Suprapubic skin (tissue), 3 donors: ENCODE measurements at regions not wholly inside any gene's neighbourhood (a gene's known extent, or its start where the extent isn't known, plus 50 kb on each side); places are given as distances from the start of the nearest gene placed in this dataset.

Experiments
- CTCF ChIP-seq, 2 donors: fragments of 200-600 bp in 1 of 2; fragments of 450-650 bp in 1 of 2; sonication (generic) in 1 of 2; IDR thresholded peaks; one replicate each; pipeline ENCODE4 v1.5.1; 2016 to 2019; ENCODE audit warnings: antibody characterized with exemption in 2 of 2, mild to moderate bottlenecking in 1 of 2, moderate library complexity in 1 of 2
- POLR2AphosphoS5 ChIP-seq, 3 donors: sonication (generic); formaldehyde crosslinking; IDR thresholded peaks; one replicate each; pipeline ENCODE4 v1.6.1; 2017; ENCODE audit warnings: antibody characterized with exemption in 3 of 3

- TF ChIP-seq CTCF (IDR thresholded peaks at IDR 0.05) (no peak), POLR2AphosphoS5 (IDR thresholded peaks at IDR 0.05) (no peak)
Measured at GRCh38 chr9:86830356-86830755, 117.0 kb downstream of the GAS1 start.
